CD14-positive monocyte (primary cell): ENCODE measurements at regions not wholly inside any gene's neighbourhood (a gene's known extent, or its start where the extent isn't known, plus 50 kb on each side); places are given as distances from the start of the nearest gene placed in this dataset.

Experiments used
- DNase-seq, 3 donors: peaks; one replicate each; pipeline ENCODE4 v3.0.0-alpha.2; 2011 to 2022
- H2AFZ ChIP-seq: 2 replicates; pipeline ENCODE4 v1.6.0; 2012; ENCODE audit warnings: mild to moderate bottlenecking, low read depth, low read length, inconsistent platforms; ENCODE audit not compliant: insufficient read depth, poor library complexity, severe bottlenecking
- H3K27ac ChIP-seq, 2 donors: 1 replicate in 1 of 2; 2 replicates in 1 of 2; pipeline ENCODE4 v1.5.1; 2012 to 2013; ENCODE audit warnings: low read length in 2 of 2, control low read depth in 1 of 2, inconsistent platforms in 1 of 2, low read depth in 1 of 2, mild to moderate bottlenecking in 1 of 2
- H3K27me3 ChIP-seq, 2 donors: one replicate each; pipeline versions ENCODE4 v1.6.0 to v1.6.1; 2011 to 2013; ENCODE audit warnings: low read length in 2 of 2; ENCODE audit not compliant: control insufficient read depth in 2 of 2, insufficient read depth in 2 of 2
- H3K36me3 ChIP-seq, 2 donors: replicated peaks in 1 of 2; 1 replicate in 1 of 2; 2 replicates in 1 of 2; pipeline versions ENCODE4 v1.5.1 to v1.6.1; 2012 to 2013; ENCODE audit warnings: low read length in 2 of 2, control low read depth in 1 of 2, inconsistent platforms in 1 of 2, mild to moderate bottlenecking in 1 of 2; ENCODE audit not compliant: insufficient read depth in 2 of 2, control insufficient read depth in 1 of 2
- H3K4me1 ChIP-seq, 2 donors: 1 replicate in 1 of 2; 2 replicates in 1 of 2; pipeline versions ENCODE4 v1.5.1 to v1.6.1; 2012 to 2013; ENCODE audit warnings: low read length in 2 of 2, control low read depth in 1 of 2, inconsistent platforms in 1 of 2, mild to moderate bottlenecking in 1 of 2, moderate library complexity in 1 of 2; ENCODE audit not compliant: insufficient read depth in 2 of 2, control insufficient read depth in 1 of 2
- H3K4me2 ChIP-seq: replicated peaks from 2 replicates; pipeline ENCODE3; 2012; ENCODE audit warnings: low read length, moderate library complexity, mild to moderate bottlenecking; ENCODE audit not compliant: poor library complexity, severe bottlenecking; ENCODE audit errors: extremely low read depth
- H3K4me3 ChIP-seq, 3 experiments: fragments of 200-600 bp in 1 of 3; sonication (generic) in 1 of 3; replicated peaks in 1 of 3; 1 replicate in 2 of 3; 2 replicates in 1 of 3; pipeline ENCODE4 v1.5.1; 2011 to 2013; ENCODE audit warnings: low read length in 3 of 3, mild to moderate bottlenecking in 3 of 3, control low read depth in 2 of 3, low read depth in 2 of 3, inconsistent platforms in 1 of 3, moderate library complexity in 1 of 3
- H3K79me2 ChIP-seq: 2 replicates; pipeline ENCODE4 v1.6.0; 2012; ENCODE audit warnings: mild to moderate bottlenecking, control low read depth, inconsistent platforms, low read length, moderate library complexity; ENCODE audit not compliant: insufficient read depth
- H3K9ac ChIP-seq: 2 replicates; pipeline ENCODE4 v1.6.0; 2017; ENCODE audit warnings: low read length, mild to moderate bottlenecking; ENCODE audit not compliant: insufficient read depth, poor library complexity, severe bottlenecking
- H3K9me3 ChIP-seq, 2 donors: replicated peaks in 1 of 2; 1 replicate in 1 of 2; 2 replicates in 1 of 2; pipeline versions ENCODE4 v1.5.1 to v1.6.1; 2012 to 2013; ENCODE audit warnings: low read length in 2 of 2, control low read depth in 1 of 2; ENCODE audit not compliant: control insufficient read depth in 1 of 2, insufficient read depth in 1 of 2
- H4K20me1 ChIP-seq: 2 replicates; pipeline ENCODE4 v1.6.0; 2012; ENCODE audit warnings: mild to moderate bottlenecking, low read length, control low read depth, moderate library complexity; ENCODE audit not compliant: insufficient read depth
- H3K27ac Mint-ChIP-seq, 7 donors: one replicate each; pipeline ENCODE4 v1.8.0; 2020; ENCODE audit warnings: mild to moderate bottlenecking in 7 of 7, mixed read lengths in 7 of 7, moderate library complexity in 6 of 7, inconsistent platforms in 2 of 7
- H3K27me3 Mint-ChIP-seq, 3 donors: one replicate each; pipeline ENCODE4 v1.8.0; 2021 to 2022; ENCODE audit warnings: low read depth in 3 of 3, mild to moderate bottlenecking in 3 of 3, mixed read lengths in 3 of 3, moderate library complexity in 3 of 3, inconsistent platforms in 1 of 3
- H3K36me3 Mint-ChIP-seq, 2 donors: one replicate each; pipeline ENCODE4 v1.8.0; 2020; ENCODE audit warnings: mixed read lengths in 2 of 2, inconsistent platforms in 1 of 2, mild to moderate bottlenecking in 1 of 2
- H3K4me1 Mint-ChIP-seq: one replicate; pipeline ENCODE4 v1.8.0; 2020; ENCODE audit warnings: mild to moderate bottlenecking, mixed read lengths
- H3K4me3 Mint-ChIP-seq, 2 donors: one replicate each; pipeline ENCODE4 v1.8.0; 2020; ENCODE audit warnings: mild to moderate bottlenecking in 2 of 2, mixed read lengths in 2 of 2, moderate library complexity in 1 of 2
- H3K9me3 Mint-ChIP-seq, 7 donors: one replicate each; pipeline ENCODE4 v1.8.0; 2020 to 2022; ENCODE audit warnings: mixed read lengths in 7 of 7, mild to moderate bottlenecking in 6 of 7, moderate library complexity in 6 of 7, inconsistent platforms in 2 of 7
- CTCF ChIP-seq: fragments of 200-600 bp; IDR thresholded peaks from one replicate; pipeline ENCODE4 v1.8.0; 2022; ENCODE audit warnings: antibody characterized with exemption, mild to moderate bottlenecking
- WGBS: methylation state at CpG from one replicate; pipeline ENCODE4 v1.1.5; 2013; ENCODE audit warnings: missing lambda C conversion rate; ENCODE audit not compliant: insufficient coverage; 5-methylcytosine and 5-hydroxymethylcytosine counted together
- intact Hi-C, 2 donors: fragments of 100-400 bp; cut with micrococcal nuclease; formaldehyde crosslinking; loops; one replicate each; pipeline versions ENCODE4 v1.15.0 to v1.15.1; 2023

GRCh38 chr3:109631897-109632296, 294.6 kb upstream of the DPPA4 start:
- intact Hi-C loops = no loop called here
- no peak overlapping the region for H3K4me3 ChIP-seq
- Mint-ChIP-seq H3K27me3 (peaks cover 0 to 2% (median 0%) of the 10 kb centered on the region in 3 donors), H3K27ac (no peak overlapping the region), H3K36me3 (no peaks in the 10 kb centered on the region), H3K4me1 (no peaks in the 10 kb centered on the region), H3K9me3 (peaks cover 0 to 9% (median 3%) of the 10 kb centered on the region in 7 donors), H3K4me3 (no peak overlapping the region)
- no peaks in the 10 kb centered on the region for H4K20me1 ChIP-seq
- peaks cover 0 to 8% of the 10 kb centered on the region in 2 donors for H3K9me3 ChIP-seq
- no peak overlapping the region for H2AFZ ChIP-seq
- no peak overlapping the region for H3K27ac ChIP-seq
- no peaks in the 10 kb centered on the region for H3K36me3 ChIP-seq
- H3K9ac ChIP-seq = no peak overlapping the region
- H3K4me2 ChIP-seq = no peak overlapping the region
- H3K79me2 ChIP-seq = no peaks in the 10 kb centered on the region
- DNase-seq = no peak
- no peaks in the 10 kb centered on the region for H3K4me1 ChIP-seq
- no peak for TF ChIP-seq CTCF
- H3K27me3 ChIP-seq = no peaks in the 10 kb centered on the region

- Histone ChIP-seq H3K9me3 (no peaks in the 10 kb centered on the region), H3K4me3 (no peak overlapping the region), H2AFZ (no peak overlapping the region), H3K4me2 (no peak overlapping the region), H3K27ac (no peak overlapping the region), H3K9ac (no peak overlapping the region), H3K79me2 (no peaks in the 10 kb centered on the region), H3K36me3 (no peaks in the 10 kb centered on the region), H3K27me3 (no peaks in the 10 kb centered on the region), H3K4me1 (no peaks in the 10 kb centered on the region), H4K20me1 (no peaks in the 10 kb centered on the region)
- intact Hi-C loops = no loop called here
- Mint-ChIP-seq H3K36me3 (no peaks in the 10 kb centered on the region), H3K4me1 (no peaks in the 10 kb centered on the region), H3K27ac (no peak overlapping the region), H3K9me3 (peaks cover 0 to 6% (median 0%) of the 10 kb centered on the region in 7 donors), H3K27me3 (no peaks in the 10 kb centered on the region), H3K4me3 (no peak overlapping the region)
- no CpG with 5 or more reads among the region's 4 CpGs for WGBS
- TF ChIP-seq CTCF = no peak
- DNase-seq = no peak
Observed at GRCh38 chr3:109640146-109640652, 302.9 kb upstream of the DPPA4 start.
